Suppressor macrophage (primary cell): ENCODE measurements at regions not wholly inside any gene's neighbourhood (a gene's known extent, or its start where the extent isn't known, plus 50 kb on each side); places are given as distances from the start of the nearest gene placed in this dataset.

Experiments
- DNase-seq, 4 experiments: peaks; one replicate each; pipeline ENCODE4 v3.0.0-alpha.2; 2020 to 2022

DNA sequence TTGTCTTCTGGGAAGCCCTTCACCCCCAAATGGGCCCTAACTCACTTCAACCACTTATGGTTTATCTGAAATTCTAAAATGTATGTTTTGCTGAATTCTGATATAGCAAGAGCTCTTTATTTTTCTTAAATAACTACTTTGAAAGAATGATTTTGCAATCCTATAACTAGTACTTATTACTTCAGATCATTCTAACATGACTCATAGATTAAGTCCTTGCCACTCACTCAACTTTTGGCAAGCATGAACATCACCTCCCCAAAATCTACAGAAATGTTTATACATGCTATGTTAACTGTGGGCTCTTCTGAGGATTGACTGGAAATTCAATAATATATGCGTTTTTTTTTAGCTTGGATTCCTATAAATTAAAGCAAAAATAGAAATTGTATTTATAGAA is 367.4 kb upstream of the FAT3 start:
- no peak for DNase-seq

DNA sequence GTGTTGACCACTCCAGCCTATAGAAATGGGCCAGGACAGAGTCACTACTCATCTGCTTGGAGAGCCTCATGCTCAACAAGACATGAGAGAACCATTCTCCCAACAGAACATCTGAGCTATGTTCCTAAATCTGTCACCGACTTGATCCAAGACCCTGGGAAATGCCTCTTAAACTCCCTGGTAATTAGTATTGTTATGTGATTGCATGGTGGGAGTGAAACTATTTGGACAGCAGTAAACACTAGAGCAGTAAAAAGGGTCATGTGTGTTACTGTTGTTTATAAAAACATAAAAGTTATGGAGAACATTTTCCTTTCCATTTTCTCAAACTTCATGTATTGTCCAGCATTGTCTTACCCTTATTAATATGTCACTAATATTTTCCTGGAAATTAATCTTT is 369.8 kb upstream of the FAT3 start:
- no peak for DNase-seq

DNA sequence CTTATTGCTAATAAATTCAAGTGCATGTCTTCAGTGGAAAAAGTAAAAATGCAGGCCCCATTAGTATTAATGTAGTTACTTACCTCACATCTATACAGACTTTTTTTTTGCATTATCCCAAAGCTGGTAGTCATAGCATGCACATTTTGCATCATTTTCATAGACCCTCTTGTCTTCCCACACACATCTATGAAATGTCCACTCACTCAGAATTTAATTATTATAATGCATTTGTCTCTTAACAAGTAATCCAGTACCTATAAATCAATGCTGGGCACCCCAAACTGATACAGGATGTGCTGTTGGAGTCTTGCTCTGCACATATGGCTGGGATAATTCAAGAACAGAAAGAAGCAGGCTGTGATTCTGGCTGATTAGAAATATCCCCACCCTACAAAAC is 370.4 kb upstream of the FAT3 start:
- DNase-seq = no peak

DNA sequence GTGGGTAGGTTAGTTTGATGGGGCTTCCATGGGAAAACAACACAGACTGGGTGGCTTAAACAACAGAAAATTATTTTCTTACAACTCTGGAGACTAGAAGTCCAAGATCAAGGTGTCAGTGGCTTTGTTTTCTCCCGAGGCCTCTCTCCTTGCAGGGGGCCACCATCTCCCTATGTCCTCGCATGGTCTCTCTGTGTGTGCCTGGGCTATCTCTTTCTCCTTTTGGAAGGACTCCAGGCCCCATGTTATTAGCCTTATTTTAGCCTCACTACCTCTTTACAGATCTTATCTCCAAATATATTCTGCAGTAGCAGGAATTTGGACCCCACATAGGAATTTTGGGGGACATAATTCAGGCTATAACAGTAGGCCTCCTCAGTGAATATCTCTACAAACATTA is 372.7 kb upstream of the FAT3 start:
- DNase-seq = no peak

DNA sequence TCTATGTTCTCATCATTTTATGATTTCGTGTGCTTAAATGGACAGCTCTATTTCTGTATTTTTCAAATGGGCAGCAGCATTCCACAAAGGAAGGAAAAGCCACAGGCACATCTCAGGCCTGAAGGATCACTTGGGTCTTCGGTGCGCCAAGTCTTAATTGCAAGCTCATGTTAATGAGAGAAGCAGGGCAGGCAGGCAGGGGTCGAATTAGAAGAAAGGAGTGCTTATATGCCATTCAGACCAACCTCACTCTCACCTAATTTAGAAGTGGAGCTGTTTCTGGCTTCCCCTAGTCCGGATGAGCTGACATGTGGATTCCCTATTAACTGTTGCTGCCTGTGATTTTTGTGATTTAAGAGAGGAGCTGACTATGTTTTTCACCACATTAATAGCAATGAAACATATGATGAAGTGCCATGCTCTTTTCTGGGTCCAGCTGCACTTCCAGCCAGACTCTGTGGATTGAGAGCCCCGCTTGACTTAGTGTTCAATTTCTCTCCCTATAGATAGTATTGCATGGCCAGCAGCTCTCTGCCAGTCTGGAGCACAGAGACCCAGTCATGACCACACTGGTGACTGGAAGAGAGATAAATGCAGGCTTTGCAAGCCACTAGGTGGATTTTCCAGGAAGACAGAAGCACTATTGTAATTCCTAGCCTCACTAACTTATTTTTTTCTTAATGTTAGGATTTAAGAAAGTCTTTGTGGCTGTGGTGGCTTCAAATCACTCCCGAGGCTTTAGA is 373.9 kb upstream of the FAT3 start:
- DNase-seq = no peak

DNA sequence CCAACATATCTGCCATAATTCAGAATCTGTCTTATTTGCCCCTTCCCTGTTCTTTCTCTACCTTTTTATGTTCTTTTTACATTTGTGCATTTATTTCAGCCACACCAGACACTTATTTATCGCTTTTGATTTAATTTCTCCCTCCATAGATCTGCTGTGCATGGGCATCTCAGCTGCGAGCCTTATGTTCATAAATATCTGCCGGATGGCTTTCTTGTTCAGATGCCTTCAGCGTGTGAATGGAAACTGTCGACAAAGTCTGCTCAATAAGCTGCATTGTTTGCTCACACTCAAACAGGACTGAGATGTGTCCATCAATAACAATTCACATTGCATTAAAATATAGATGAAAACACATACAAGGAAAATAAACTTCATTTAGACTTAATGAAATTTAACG is 374.6 kb upstream of the FAT3 start:
- DNase-seq = no peak

- DNase-seq = no peak
Measured at GRCh38 chr11:91846649-91847048, 378.0 kb upstream of the FAT3 start.

DNA sequence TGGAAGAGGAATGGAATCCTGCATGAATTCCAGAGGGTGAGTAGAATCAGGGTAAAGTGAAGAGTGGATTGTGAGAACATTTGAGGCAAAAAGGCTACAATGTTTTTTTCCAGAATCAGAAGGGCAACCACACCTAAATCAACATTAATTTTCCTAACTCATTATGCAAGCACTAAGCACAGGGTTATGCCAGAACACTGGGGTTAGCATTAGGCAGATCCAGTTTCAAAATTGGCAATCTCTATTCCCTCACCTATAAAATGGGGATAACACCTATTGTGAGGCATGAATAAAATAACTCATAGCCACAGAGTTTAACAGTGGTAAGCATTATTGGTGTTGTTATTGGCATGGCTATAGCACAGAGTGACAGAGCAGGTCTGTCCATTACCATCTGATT is 378.6 kb upstream of the FAT3 start:
- no peak for DNase-seq

DNA sequence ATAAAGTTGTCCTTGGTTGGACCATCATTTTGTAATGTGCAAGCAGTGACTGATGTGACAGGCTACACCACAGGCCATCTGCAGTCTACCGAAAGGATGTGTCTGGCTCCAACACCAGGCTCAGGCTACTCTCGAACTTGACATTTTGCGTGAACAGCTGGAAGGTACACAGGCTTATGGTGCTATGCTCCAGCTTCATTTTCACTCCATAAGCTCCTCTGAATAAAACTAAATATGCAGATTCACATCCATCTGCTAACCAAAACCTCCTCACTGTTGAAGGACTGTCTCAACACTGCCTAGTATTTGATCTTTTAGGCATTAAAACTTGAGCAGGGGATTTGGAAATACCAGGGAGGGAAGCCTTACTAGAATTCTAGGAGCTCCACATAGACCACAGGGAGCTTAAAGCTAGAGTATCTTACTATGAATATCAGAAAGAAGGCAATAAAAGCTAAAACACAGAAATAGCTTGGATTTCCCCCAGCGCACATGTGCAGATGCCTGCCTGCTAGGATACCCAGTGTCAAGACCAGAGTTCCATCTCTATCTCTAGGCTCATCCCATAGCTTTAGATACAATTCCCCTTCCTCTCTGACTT is 383.9 kb upstream of the FAT3 start:
- DNase-seq = no peak

DNA sequence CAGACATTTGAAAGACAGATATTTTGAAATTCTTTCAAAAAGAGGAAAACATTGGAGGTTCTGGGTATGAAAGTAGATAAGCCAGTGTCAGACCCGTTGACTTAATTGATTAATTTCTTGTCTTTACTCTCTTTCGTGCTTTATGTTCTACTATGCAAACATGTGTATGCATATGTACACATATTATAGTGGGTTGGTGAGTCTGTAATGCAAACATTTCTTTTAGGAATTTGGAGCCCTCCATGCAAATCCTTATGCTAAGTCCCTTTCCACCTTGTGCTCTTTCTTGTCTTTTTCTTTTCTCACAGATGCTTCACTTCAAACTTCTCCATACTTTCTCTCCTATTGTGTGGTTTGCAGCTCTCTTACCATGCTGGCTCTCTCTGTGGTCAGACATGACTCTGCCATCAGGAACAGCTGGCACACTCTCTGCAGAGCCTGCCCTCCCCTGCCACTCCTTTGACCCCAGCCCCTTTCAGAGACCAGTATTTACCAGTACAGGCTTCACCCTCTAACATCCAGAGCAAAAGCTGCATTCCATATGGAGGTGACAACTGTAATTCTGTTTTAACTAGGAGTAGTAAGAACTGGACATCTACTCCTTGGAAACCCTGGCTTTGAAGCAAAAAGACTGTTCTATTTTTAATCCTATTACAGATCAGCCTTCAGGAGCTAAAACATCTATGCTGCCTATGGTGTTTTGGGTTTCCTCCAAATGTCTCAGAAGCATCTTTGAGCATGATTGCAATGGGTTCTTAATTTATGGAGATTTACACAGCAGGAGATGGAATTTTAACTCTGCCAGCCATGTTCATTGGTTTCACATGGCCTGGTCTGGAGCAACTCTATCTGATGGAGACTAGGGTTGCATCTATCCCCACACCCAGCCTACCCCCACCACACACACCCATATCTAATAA is 386.9 kb upstream of the FAT3 start:
- no peak for DNase-seq

GRCh38 chr11:91835051-91835560 is 389.5 kb upstream of the FAT3 start:
- DNase-seq = no peak

DNA sequence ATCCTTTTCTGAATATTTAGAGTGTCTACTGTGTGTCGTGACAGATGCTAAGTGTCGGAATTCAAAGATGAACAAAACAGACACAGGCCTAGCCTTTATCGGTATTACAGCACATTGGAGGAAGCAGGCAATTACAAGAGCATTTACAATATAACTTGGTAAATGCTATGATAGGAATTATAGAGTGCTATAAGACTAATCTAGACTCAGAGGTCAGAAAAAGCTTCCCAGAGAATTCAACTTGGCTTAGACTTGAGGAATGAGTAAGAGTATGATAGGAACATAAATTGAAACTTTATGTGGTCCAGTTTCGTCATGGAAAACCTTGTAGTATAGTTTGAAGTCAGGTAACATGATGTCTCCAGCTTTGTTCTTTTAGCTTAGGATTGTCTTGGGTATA is 395.7 kb upstream of the FAT3 start:
- DNase-seq = no peak

- DNase-seq = no peak
Measured at GRCh38 chr11:91825777-91826176, 398.8 kb upstream of the FAT3 start.

GRCh38 chr11:91823252-91823830 is 401.3 kb upstream of the FAT3 start:
- no peak for DNase-seq

DNA sequence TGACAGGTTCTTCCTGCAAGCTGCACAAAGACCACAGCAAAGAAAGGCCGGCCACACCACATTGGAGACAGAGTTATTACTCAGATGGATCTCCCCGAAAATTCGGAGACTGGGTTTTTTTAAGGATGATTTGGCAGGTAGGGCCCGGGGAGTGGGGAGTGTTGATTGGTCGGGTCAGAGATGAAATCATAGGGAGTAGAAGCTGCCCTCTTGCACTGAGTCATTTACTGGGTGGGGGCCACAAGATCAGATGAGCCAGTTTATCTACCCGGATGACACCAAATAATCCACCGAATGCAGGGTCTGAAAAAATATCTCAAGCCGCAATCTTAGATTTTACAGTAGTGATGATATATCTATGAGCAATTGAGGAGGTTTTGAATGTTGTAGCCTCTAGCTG is 401.8 kb upstream of the FAT3 start:
- no peak for DNase-seq

DNA sequence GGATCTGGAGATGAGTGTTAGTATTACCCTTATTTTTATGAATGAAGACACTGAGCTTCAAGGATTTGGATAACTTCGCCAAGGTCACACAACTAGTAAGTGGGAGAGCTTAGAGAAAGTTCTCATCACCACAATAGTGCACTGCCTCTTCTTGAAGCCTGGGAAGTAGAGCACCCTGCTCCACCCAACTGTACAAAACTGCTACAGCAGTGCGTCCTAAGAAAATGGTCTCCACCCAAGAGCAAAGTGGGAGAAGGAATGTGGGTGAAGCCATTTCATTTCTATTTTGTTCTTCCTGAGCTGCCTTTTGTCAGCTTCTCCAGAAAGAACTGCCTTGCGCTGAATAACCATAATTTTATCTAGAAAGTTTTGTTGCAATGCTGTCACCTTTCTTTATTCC is 403.9 kb upstream of the FAT3 start:
- DNase-seq = no peak

DNA sequence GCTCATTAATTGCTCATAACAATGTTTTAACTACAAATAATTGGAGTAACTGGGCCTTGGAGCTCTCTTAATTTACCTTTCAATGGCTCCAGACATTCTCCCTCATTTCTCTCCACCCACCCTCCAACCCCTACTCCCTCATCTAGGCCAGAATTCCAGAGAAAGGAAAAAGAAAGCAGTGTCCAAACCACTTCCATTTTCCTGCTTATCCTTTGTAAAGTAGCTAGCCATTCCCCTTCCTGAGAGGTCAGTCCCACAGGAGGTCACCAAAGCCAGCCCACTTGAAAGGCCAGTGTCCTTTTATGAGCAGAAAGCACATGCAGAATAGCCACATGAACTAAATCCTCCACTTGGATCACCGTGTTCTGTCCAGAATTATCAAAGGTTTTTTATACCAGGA is 404.8 kb upstream of the FAT3 start:
- DNase-seq = no peak

DNA sequence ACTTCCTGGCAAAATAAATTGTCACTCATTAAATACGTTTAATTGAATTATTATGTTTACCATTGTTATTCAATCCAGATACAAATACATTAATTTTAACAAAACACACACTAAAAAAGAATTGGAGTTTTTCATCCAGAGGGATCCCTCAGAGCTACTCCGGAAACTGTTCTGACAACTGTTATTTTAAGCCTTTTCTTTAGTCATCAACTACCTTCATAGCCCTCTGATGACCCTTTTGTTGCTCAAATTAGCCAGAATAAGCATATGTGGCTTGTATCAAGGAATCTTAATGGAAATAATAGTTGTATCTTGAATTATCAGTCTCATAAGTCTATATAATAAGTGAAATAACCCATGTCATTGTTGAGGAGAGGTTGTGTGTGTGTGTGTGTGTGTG is 405.4 kb upstream of the FAT3 start:
- DNase-seq = no peak

GRCh38 chr11:91817996-91818395 is 406.6 kb upstream of the FAT3 start:
- DNase-seq = no peak

DNA sequence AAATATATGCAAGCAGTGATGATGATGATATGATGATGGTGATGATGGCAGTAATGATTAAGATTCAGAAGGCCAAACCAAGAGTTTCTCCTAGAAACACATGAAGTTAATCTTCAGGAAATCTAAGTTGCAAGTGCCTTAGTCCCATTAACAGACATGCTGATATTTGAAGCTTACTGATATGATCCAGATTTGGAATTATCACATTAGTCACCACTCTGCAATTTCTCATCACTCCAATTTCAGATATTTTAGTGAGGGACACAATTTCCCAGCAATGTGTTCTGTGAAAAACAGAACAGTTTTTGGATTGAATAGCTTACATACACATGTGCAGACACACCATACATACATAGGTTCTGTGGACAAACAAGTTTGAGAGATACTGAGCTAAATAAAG is 411.4 kb upstream of the FAT3 start:
- no peak for DNase-seq

- no peak for DNase-seq
Measured at GRCh38 chr11:91810871-91811270, 413.7 kb upstream of the FAT3 start.

DNA sequence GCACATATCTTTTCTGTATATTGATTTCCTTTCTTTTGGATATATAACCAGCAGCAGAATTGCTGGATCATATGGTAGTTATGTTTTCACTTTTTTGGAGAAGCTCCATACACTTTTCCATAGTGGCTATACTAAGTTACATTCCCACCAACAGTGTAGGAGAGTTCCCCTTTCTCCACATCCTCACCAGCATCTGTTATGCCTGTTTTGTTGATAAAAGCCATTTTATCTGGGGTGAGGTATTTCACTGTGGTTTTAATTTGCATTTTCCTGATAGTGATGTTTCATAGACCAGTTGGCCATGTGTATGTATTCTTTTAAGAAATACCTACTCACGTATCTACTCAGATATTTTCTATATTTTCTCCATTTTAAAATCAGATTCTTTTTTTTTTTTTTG is 419.3 kb upstream of the FAT3 start:
- no peak for DNase-seq

DNA sequence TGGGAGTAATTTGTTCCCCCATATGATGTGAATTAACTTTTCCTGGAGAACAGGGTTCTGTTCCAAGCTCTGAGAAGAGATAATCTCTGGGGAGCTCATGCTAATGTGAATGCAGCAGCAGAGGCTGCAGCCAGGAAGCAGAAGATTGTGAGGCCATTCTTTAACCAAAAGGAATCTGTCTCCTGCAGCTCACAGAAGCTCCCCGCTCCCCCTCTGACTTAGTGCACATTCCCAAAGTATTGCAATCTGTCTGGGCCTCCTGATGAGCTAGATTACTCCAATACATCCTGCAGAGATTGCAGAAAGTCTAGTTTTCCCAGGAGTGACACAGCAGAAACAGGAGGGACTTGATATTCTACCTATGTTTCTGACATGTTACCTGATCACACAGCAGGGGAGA is 420.6 kb upstream of the FAT3 start:
- no peak for DNase-seq
